ENCODE measurements at regions not wholly inside any gene's neighbourhood (a gene's known extent, or its start where the extent isn't known, plus 50 kb on each side); places are given as distances from the start of the nearest gene placed in this dataset.
"Not testable (repeated sequence)": the region's sequence is repeated elsewhere in the genome, so short reads cannot be mapped to it uniquely, and the experiment has no call there.

DNA sequence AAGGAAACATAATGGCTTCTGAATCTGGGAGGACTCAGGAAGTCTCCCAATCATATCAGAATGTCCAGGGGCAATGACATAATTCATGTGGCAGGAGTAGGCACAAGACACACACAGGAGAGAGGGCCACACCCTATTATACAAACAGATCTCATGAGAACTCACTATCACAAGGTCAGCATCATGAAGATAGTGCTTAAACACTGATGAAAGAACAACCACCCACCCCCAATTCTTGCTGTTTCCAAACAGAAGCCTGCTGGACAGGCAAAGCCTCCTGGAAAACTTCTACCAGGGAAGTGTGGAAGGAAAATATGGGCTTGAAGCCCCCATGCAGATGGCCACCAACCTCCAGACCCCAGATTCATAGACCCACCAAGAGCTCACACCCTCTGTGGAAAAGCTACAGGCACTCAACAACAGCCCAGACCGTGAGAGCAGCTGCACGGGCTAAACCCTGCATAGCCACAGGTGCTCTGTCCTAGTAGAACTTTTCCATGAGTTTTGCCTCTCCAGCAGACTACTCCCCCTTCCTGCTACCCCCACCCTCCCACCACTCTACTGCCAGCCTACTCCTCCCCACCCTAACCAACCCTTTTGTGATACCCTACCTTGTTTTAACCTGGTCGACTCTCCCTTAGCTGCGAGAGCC, 287.1 kb downstream of the POTED start:
- not testable (repeated sequence) for TF ChIP-seq CTCF (optimal IDR thresholded peaks at IDR 0.05 in 1 of 3, IDR thresholded peaks at IDR 0.05 in 1 of 3, conservative IDR thresholded peaks at IDR 0.05 in 1 of 3; ENCODE audit: extremely low read depth in 1 of 3, insufficient read depth in 2 of 3, low read length in 3 of 3); EZH2 (IDR thresholded peaks at IDR 0.05; ENCODE audit: low read length)

All from keratinocyte (primary cell).